K562 (cell line): ENCODE measurements at regions not wholly inside any gene's neighbourhood (a gene's known extent, or its start where the extent isn't known, plus 50 kb on each side); places are given as distances from the start of the nearest gene placed in this dataset.

Source experiments
- FOXA1 ChIP-seq: fragments of 450-650 bp; IDR thresholded peaks from 2 replicates; pipeline ENCODE4 v1.6.1; 2016; ENCODE audit warnings: mild to moderate bottlenecking, borderline replicate concordance
- PHF8 ChIP-seq: fragments of 200-600 bp; sonication (generic); IDR thresholded peaks from 2 replicates; pipeline ENCODE4 v1.6.1; 2012; ENCODE audit warnings: mixed run types, mild to moderate bottlenecking, inconsistent platforms, low read length, moderate library complexity, borderline replicate concordance
- SMAD4 ChIP-seq: fragments of 250-450 bp; sonication (Bioruptor Pico); conservative IDR thresholded peaks from 2 replicates; pipeline ENCODE4 v1.8.0; 2021; ENCODE audit warnings: inconsistent platforms, mild to moderate bottlenecking, moderate library complexity
- ZNF551 ChIP-seq: fragments of 250-450 bp; sonication (Bioruptor Pico); IDR thresholded peaks from 2 replicates; pipeline ENCODE4 v1.5.0; 2021; ENCODE audit warnings: mild to moderate bottlenecking, moderate library complexity
- TF ChIP-seq, protein P1 (sequence below), 3 experiments: IDR thresholded peaks in 2 of 3; conservative IDR thresholded peaks in 1 of 3; 2 replicates each; pipeline ENCODE4 v1.5.1; 2011 to 2012; ENCODE audit warnings: low read length in 3 of 3, mild to moderate bottlenecking in 3 of 3, control low read depth in 2 of 3, improper control_type of control experiment in 1 of 3, inconsistent platforms in 1 of 3, low read depth in 1 of 3, mixed read lengths in 1 of 3, moderate library complexity in 1 of 3; ENCODE audit not compliant: insufficient read depth in 2 of 3

DNA sequence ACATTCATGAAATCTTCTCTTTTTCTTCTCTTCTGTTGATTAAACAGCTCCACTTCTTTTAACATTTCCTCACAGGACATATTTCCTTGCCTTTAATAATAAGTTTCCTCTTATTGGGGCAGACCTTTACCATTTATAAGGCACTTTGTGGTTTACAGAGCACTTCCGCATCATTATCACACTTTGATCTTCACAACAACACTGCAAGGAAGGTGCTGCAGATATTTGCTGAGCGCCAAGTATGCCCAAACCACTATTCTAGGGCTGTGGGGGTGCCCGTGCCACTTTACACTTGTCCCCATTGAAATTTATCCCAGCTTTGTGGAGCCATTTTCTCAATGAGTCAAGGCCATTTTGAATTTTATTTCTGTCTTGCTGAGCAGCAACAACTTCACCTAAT lies 246.6 kb downstream of the SS18 start:
- TF ChIP-seq SMAD4 (CRISPR knock-in tag) (no peak), FOXA1 (no peak), ZNF551 (CRISPR knock-in tag) (no peak), PHF8 (no peak)
- TF ChIP-seq, protein P1, sequence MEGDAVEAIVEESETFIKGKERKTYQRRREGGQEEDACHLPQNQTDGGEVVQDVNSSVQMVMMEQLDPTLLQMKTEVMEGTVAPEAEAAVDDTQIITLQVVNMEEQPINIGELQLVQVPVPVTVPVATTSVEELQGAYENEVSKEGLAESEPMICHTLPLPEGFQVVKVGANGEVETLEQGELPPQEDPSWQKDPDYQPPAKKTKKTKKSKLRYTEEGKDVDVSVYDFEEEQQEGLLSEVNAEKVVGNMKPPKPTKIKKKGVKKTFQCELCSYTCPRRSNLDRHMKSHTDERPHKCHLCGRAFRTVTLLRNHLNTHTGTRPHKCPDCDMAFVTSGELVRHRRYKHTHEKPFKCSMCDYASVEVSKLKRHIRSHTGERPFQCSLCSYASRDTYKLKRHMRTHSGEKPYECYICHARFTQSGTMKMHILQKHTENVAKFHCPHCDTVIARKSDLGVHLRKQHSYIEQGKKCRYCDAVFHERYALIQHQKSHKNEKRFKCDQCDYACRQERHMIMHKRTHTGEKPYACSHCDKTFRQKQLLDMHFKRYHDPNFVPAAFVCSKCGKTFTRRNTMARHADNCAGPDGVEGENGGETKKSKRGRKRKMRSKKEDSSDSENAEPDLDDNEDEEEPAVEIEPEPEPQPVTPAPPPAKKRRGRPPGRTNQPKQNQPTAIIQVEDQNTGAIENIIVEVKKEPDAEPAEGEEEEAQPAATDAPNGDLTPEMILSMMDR (IDR thresholded peaks at IDR 0.05 in 2 of 3, conservative IDR thresholded peaks at IDR 0.05 in 1 of 3; ENCODE audit: insufficient read depth in 2 of 3, low read depth in 1 of 3, low read length in 3 of 3) = no peak
